Prostate gland (tissue), 2 donors: ENCODE measurements at regions not wholly inside any gene's neighbourhood (a gene's known extent, or its start where the extent isn't known, plus 50 kb on each side); places are given as distances from the start of the nearest gene placed in this dataset.
"Not testable (repeated sequence)": the region's sequence is repeated elsewhere in the genome, so short reads cannot be mapped to it uniquely, and the experiment has no call there.

Experiments used
- DNase-seq: peaks from one replicate; pipeline ENCODE4 v3.0.0-alpha.2; 2019; ENCODE audit warnings: low spot score
- H3K27ac ChIP-seq, 2 donors: fragments of 200-600 bp; sonication (generic); 2 replicates each; pipeline ENCODE4 v1.5.1; 2017 to 2019
- H3K27me3 ChIP-seq: fragments of 200-600 bp; sonication (generic); replicated peaks from 2 replicates; pipeline ENCODE4 v1.5.1; 2019; ENCODE audit not compliant: insufficient read depth
- H3K36me3 ChIP-seq, 2 donors: fragments of 200-600 bp; sonication (generic); 1 replicate in 1 of 2; 2 replicates in 1 of 2; pipeline versions ENCODE4 v1.5.1 to v1.8.1; 2017 to 2019
- H3K4me1 ChIP-seq: fragments of 200-600 bp; sonication (generic); replicated peaks from 2 replicates; pipeline ENCODE4 v1.5.1; 2019
- H3K4me3 ChIP-seq, 2 donors: fragments of 200-600 bp; sonication (generic); 2 replicates each; pipeline ENCODE4 v1.5.1; 2017 to 2019
- H3K9me3 ChIP-seq: fragments of 200-600 bp; sonication (generic); 2 replicates; pipeline ENCODE4 v1.5.1; 2017
- CTCF ChIP-seq, 4 experiments: fragments of 200-600 bp in 2 of 4; fragments of 450-650 bp in 2 of 4; sonication (generic) in 2 of 4; IDR thresholded peaks; 1 replicate in 3 of 4; 2 replicates in 1 of 4; pipeline ENCODE4 v1.5.1; 2016 to 2019; ENCODE audit warnings: antibody characterized with exemption in 4 of 4, mild to moderate bottlenecking in 2 of 4, moderate library complexity in 2 of 4
- POLR2A ChIP-seq: fragments of 450-650 bp; IDR thresholded peaks from one replicate; pipeline ENCODE4 v1.6.1; 2016; ENCODE audit warnings: antibody characterized with exemption, mild to moderate bottlenecking
- POLR2AphosphoS5 ChIP-seq: sonication (generic); formaldehyde crosslinking; IDR thresholded peaks from one replicate; pipeline ENCODE4 v1.6.1; 2017; ENCODE audit warnings: antibody characterized with exemption
- WGBS: methylation state at CpG from one replicate; pipeline ENCODE4 v1.1.5; 2018; 5-methylcytosine and 5-hydroxymethylcytosine counted together
- intact Hi-C: fragments of 100-400 bp; cut with DNase I; formaldehyde crosslinking; loops from one replicate; pipeline ENCODE4 v1.14.2; 2022

GRCh38 chr14:105581551-105582341, 55.4 kb downstream of the TMEM121 start:
- TF ChIP-seq CTCF (IDR thresholded peaks at IDR 0.05) (no peak), POLR2AphosphoS5 (no peak), POLR2A (no peak)

GRCh38 chr14:105582639-105583038, 56.3 kb downstream of the TMEM121 start:
- no peak for DNase-seq
- no peaks in the 10 kb centered on the region for H3K27me3 ChIP-seq
- no peak overlapping the region for H3K27ac ChIP-seq
- H3K4me3 ChIP-seq = no peak overlapping the region
- intact Hi-C loops = no loop called here
- H3K9me3 ChIP-seq = no peaks in the 10 kb centered on the region
- TF ChIP-seq POLR2A (no peak), POLR2AphosphoS5 (no peak), CTCF (IDR thresholded peaks at IDR 0.05) (no peak)
- H3K36me3 ChIP-seq = no peaks in the 10 kb centered on the region
- no peaks in the 10 kb centered on the region for H3K4me1 ChIP-seq
- 80% methylated on average over 4 of the region's 4 CpGs for WGBS

More at GRCh38 chr14:105581551-105582341, 55.4 kb downstream of the TMEM121 start:
- DNase-seq = no peak
- no peaks in the 10 kb centered on the region for H3K36me3 ChIP-seq
- H3K27ac ChIP-seq = no peak overlapping the region
- no peak overlapping the region for H3K4me3 ChIP-seq
- no peaks in the 10 kb centered on the region for H3K4me1 ChIP-seq
- intact Hi-C loops = no loop called here
- H3K27me3 ChIP-seq = no peaks in the 10 kb centered on the region
- no peaks in the 10 kb centered on the region for H3K9me3 ChIP-seq
- WGBS = 72% methylated on average over 10 of the region's 15 CpGs

- 95% methylated on average over 11 of the region's 13 CpGs for WGBS
- H3K36me3 ChIP-seq, H3K9me3 ChIP-seq, DNase-seq, H3K27ac ChIP-seq, H3K4me3 ChIP-seq, H3K27me3 ChIP-seq, H3K4me1 ChIP-seq, intact Hi-C loops: not testable (repeated sequence)
Observed at GRCh38 chr14:105583914-105584313, 57.5 kb downstream of the TMEM121 start.

GRCh38 chr14:105585290-105585689, 58.9 kb downstream of the TMEM121 start:
- H3K36me3 ChIP-seq, H3K4me3 ChIP-seq, intact Hi-C loops, H3K27me3 ChIP-seq, H3K27ac ChIP-seq, DNase-seq, H3K4me1 ChIP-seq, H3K9me3 ChIP-seq: not testable (repeated sequence)
- 89% methylated on average over 2 of the region's 2 CpGs for WGBS

- H3K36me3 ChIP-seq, H3K27ac ChIP-seq, H3K27me3 ChIP-seq, intact Hi-C loops, H3K4me1 ChIP-seq, H3K4me3 ChIP-seq, H3K9me3 ChIP-seq, DNase-seq: not testable (repeated sequence)
- WGBS = 80% methylated on average over 3 of the region's 5 CpGs
Observed at GRCh38 chr14:105585722-105586121, 59.3 kb downstream of the TMEM121 start.

- H3K4me1 ChIP-seq, H3K9me3 ChIP-seq, intact Hi-C loops, H3K27me3 ChIP-seq, H3K27ac ChIP-seq, H3K36me3 ChIP-seq, H3K4me3 ChIP-seq, DNase-seq: not testable (repeated sequence)
- 49% methylated on average over 4 of the region's 16 CpGs for WGBS
Observed at GRCh38 chr14:105586144-105586872, 59.9 kb downstream of the TMEM121 start.

GRCh38 chr14:105587034-105587433, 60.7 kb downstream of the TMEM121 start:
- H3K27me3 ChIP-seq, H3K27ac ChIP-seq, H3K9me3 ChIP-seq, H3K4me3 ChIP-seq, H3K4me1 ChIP-seq, H3K36me3 ChIP-seq, DNase-seq, intact Hi-C loops: not testable (repeated sequence)
- WGBS = no CpG with 5 or more reads among the region's 19 CpGs

GRCh38 chr14:105587482-105588235, 61.3 kb downstream of the TMEM121 start:
- DNase-seq, H3K36me3 ChIP-seq, H3K4me1 ChIP-seq, H3K4me3 ChIP-seq, H3K27me3 ChIP-seq, H3K27ac ChIP-seq, intact Hi-C loops, H3K9me3 ChIP-seq: not testable (repeated sequence)
- WGBS = 84% methylated on average over 19 of the region's 37 CpGs
